Ecto neural progenitor cell (in vitro differentiated cells): ENCODE measurements at regions not wholly inside any gene's neighbourhood (a gene's known extent, or its start where the extent isn't known, plus 50 kb on each side); places are given as distances from the start of the nearest gene placed in this dataset.
"Not testable (repeated sequence)": the region's sequence is repeated elsewhere in the genome, so short reads cannot be mapped to it uniquely, and the experiment has no call there.

ENCODE experiments used
- DNase-seq: peaks from one replicate; pipeline ENCODE4 v3.0.0-alpha.2; 2018; ENCODE audit warnings: low spot score

DNA sequence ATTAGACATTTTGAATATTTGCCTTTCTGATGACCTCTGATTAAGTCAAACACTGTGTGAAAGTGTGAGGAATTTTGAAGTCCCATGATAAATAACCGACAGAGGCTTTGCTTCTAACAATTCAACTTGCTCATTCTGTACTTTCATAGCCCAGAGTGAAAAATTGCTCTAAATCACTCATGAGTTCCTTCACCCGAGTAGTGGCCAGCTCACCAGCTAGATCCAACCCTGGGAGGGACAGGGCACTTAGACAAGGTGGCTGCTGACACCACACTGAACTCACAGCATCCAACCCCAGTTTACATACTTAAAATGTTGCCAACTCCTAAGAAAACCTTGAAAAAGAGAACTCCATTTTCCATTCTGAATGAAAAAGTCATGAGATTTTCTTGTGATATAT is 80.0 kb upstream of the LYZL1 start:
- DNase-seq: no peak

DNA sequence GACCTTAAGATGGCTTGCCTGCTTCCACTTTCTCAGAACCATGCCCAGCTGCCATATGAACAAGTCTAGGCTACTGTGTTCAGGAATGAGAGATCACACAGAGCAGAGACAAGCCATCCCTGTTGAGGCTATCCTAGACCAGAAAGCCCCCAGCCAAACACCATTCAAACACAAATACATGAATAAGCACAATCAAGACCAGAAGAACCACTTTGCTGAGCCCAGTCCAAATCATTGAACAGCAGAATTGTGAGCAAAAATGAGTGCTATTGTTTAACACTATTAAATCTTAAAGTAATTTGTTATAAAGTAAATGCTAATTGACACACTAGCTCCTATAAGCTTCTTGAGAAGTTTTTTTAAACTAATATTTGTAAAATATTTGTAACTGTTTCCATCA is 79.0 kb upstream of the LYZL1 start:
- DNase-seq: no peak

DNA sequence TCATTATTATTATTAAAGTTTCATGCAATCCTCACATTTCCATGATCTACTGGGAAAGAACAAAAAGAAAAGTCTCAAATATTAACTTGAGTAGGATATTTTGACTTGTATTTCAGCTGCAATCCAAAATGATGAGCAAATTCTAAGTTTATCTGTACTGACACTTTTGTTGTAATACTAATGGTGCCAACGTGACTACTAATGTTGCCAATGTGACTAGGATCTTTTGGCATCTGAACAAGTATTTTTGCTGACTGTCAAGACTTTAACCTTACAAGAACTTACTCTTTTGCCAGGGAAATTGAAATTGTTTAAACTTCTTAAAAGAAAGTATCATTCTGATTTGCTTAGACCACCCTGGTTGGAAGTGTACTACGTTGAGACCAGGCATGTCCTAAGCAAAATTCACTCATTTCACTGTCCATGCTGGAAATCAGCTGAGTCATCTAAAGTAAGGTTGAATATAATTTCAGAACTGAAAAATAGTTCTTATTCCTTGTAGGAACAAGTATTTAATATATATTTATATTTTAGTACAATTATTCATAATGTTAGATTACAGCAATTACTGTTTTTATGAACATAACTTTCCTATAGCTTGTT is 78.5 kb upstream of the LYZL1 start:
- no peak for DNase-seq

DNA sequence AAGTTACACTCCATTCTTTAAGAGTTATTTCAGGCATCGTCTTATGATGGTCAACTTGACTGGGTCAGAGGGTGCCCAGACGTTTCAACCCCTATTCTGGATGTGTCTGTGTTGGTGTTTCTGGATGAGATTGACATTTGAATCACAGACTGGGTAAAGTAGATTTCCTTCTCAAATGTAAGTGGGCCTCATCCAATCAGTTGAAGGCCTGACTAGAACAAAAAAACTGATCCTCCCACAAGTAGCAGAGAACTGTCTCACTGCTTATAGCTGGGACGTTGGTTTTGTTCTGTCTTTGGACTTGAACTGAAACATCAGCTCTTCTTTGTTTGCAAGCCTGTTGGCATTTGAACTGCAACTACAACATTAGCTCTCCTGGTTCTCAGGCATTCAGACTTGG is 76.3 kb upstream of the LYZL1 start:
- no peak for DNase-seq

DNA sequence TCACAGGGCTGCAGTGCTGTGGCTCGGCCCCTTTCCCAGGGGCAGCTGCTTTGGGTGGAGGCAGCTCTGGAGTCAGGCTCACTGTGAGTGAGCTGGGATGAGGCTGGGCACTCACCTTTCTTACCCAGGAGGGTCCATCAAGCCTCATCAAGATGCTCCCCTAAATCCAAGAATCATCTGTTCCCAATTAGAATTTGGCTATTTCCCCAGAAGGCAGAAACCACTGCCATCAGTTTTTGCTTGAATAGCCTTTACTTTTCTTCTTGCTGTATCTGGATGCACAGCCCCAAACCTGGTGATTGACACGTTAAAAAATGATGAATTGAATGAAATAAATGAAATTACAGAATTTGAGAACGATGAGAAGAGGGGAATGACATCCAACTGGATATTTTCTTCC is 74.3 kb upstream of the LYZL1 start:
- DNase-seq: no peak

DNA sequence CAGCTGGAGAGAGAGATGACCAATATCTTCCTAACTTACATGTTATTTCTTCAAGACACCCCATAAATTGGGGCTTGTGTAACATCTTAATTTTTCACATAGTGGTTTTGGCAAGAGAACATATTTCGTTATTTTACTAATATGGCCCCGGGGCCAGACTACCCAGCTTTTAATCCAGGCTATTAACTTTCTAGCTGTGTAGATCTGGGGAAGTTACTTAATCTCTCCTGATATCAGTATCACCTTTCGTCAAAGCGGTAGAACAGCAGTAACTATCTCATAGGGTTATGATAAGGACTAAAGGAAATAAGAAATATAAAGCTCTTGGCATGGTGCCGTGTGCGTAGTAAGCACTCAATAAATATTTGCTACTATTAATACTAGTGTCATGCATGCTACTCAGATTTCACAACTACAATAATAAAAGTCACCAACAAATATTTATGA is 71.6 kb upstream of the LYZL1 start:
- DNase-seq: no peak

DNA sequence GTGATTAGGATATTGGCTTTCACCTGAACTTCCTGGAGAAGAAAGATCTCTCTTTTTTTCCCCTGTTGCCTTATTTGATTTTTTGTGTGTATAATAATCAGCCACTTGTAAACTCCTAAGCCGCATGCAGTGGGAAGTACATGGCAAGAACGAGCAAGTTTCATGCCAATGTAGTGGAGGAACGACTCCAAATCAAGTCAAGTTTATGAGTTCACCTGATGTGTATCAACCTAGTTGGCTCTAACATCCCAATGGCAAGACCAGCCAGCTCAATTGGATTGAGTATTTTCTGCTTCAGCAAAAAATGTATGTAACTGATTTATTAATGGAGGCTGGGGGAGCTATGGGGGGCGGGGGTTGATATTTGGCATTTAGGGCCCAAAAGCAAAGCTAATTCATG is 65.5 kb upstream of the LYZL1 start:
- no peak for DNase-seq

DNA sequence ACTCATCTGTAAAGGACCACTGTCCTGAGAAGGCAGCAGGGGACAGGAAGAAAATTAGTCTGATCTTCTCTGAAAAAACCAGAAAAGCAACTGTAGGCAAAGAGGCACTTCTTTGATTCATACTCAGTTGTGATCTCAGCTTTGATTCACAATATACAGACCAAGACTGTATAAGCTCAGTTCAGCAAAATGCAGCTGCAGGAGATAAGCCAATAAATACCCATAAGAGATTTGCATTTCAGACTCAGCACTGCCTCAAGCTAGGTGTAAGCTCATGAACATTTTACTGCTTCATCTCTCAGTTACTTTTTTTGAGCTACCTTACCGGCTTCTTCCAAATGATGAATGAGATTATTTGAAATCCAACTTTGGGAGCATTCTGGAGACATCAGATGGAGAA is 64.2 kb upstream of the LYZL1 start:
- no peak for DNase-seq

DNA sequence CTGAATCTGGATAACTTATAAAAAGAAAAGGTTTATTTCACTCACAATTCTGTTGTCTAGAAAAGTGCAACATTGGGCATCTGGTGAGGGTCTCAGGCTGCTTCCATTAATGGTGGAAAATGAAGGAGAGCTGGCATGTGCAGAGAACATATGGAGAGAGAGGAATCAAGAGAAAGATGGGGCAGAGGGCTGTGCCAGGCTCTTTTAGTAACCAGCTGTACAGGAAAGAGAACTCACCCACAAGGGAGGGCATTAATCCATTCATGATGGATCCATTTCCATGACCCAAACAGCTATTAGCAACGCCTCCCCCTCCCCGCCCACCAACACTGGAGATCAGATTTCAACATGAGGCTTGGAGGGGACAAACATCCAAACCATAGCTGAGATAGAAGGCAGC is 61.7 kb upstream of the LYZL1 start:
- DNase-seq: no peak

DNA sequence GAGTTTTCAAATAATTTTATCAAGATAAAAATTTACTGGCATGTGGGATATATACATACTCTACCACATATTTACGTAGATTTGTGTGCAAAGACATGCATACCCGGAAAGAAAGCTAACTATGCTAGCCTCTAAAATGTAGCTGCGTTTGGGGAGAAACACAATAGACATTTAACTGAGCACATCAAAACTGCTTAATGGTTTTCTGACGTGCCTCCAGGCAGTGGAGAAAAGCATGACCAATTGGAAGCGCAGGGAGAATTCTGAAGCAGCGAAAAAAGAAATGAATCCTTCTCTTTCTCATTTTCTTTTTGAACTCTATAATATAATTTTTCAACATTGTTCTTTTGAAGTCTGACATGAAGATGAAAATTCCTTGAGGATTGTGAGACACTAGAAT is 60.3 kb upstream of the LYZL1 start:
- DNase-seq: no peak

DNA sequence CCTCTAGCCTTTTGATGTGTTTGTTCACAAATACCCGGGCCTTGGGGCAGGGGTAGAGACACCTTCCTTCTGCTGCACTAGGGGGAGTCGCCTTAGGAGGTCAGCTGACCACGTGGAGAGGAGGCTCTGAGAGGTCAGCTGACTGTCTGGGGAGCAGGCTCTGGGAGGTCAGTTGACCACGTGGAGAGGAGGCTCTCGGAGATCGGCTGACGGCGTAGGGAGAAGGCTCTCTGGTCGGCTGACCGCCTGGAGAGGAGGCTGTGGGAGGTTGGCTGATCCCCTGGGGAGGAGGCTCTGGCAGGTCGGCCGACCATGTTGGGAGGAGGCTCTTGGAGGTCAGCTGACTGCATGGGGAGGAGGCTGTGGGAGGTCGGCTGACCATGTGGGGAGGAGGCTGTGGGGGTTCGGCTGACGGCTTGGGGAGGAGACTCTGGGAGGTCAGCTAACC is 59.6 kb upstream of the LYZL1 start:
- no peak for DNase-seq

DNA sequence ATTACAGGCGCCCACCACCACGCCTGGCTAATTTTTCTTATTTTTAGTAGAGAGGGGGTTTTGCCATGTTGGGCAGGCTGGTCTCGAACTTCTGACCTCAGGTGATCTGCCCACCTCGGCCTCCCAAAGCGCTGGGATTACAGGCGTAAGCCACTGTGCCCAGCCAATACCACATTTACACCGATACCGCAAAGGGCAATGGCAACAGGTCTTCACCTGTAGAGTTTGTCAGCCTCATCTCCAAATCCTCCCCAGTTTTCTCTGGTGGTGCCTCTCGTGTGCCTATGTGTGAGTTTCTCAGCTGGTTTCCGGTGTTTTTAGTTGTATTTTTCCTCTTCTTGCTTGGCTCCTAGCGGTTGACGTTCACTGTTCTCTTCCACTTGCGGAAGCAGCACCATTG is 52.0 kb upstream of the LYZL1 start:
- DNase-seq: not testable (repeated sequence)

DNA sequence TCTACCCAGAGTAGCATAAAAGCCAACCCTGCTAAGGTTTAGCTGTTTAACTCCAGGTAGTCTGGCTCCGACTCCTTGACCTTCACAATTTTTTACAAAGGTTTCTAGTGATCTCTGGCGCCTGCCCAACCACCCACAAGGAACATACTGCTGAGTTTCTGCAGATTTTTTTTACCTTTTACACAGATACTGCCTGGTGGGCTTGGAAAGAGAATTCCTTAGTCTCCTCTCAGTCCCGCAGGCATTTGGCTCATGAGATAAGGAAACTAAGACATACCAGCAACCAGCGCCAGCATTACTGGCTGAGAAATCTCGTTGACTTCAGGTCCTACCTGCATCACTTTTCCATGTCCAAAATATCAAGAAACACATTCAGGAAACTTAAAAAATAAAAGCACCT is 51.1 kb upstream of the LYZL1 start:
- no peak for DNase-seq

DNA sequence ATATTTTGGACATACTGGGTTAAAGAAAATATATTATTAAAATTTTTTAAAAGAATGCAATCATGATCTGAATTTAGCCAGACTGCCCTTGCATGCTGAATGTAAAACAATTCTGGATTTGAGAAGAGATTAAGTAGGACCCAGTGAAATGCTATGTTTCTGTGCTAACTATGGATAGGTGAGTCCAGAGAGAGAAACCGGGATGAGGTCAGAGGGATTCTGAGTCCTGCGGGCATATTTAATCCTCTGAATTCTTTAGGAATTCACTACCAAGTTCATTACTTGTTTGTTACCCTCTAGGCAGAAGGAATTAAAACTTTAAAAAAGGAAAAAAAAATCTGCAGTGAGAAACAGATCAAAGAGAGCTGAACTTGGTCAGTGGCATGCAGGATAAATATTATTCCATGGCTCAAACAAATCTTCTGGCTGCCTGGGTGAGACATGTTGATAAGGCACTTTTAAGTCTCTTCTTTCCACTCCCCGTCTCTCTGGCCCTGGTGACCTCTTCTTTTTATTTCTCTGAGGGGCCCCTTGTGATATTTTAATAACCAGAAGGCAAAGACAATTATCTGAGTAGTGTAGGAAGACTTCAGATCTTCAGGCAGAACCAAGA is 50.2 kb upstream of the LYZL1 start:
- DNase-seq: no peak
